PC-3 (cell line): ENCODE measurements at regions not wholly inside any gene's neighbourhood (a gene's known extent, or its start where the extent isn't known, plus 50 kb on each side); places are given as distances from the start of the nearest gene placed in this dataset.

Source experiments
- ATAC-seq: fragments of 200-7000 bp; cut with Tn5 transposase; 2 replicates; pipeline ENCODE4 v1.9.1; 2020; ENCODE audit warnings: mild to moderate bottlenecking, moderate library complexity
- BruUV-seq: library from RNA; stranded (reverse); fragments of 400-500 nt; replicated peaks from 2 replicates; lab custom pipeline; 2021; lab: Mats Ljungman, UMichigan
- CTCF ChIA-PET: fragments of 300-600 bp; sonication (Branson Sonifier 250); formaldehyde crosslinking; loops from one replicate; lab custom pipeline; 2022; ENCODE audit warnings: antibody characterized with exemption; lab: Charles Lee
- POLR2A ChIA-PET: fragments of 300-600 bp; sonication (Branson Sonifier 250); formaldehyde crosslinking; loops from one replicate; lab custom pipeline; 2022; ENCODE audit warnings: antibody characterized with exemption; ENCODE audit not compliant: unreplicated experiment; lab: Charles Lee
- DNase-seq: peaks from one replicate; pipeline ENCODE4 v3.0.0-alpha.2; 2015
- H2AFZ ChIP-seq: fragments of 300-600 bp; sonication (generic); 2 replicates; pipeline ENCODE4 v1.6.0; 2016; ENCODE audit warnings: antibody characterized with exemption, low read length
- H3F3A ChIP-seq: fragments of 300-600 bp; sonication (generic); one replicate; pipeline ENCODE4 v1.6.0; 2017; ENCODE audit warnings: antibody characterized with exemption, low read length, control low read depth, mild to moderate bottlenecking; ENCODE audit not compliant: unreplicated experiment
- H3K27ac ChIP-seq: fragments of 300-600 bp; sonication (generic); 2 replicates; pipeline ENCODE4 v1.5.1; 2016; ENCODE audit warnings: mild to moderate bottlenecking, low read length
- H3K27me3 ChIP-seq: fragments of 300-600 bp; sonication (generic); 2 replicates; pipeline ENCODE4 v1.6.1; 2016; ENCODE audit warnings: low read length, mixed read lengths
- H3K36me3 ChIP-seq: fragments of 300-600 bp; sonication (generic); 2 replicates; pipeline ENCODE4 v1.6.1; 2016; ENCODE audit warnings: low read depth, mixed run types, low read length, mixed read lengths
- H3K4me1 ChIP-seq: fragments of 300-600 bp; sonication (generic); 2 replicates; pipeline ENCODE4 v1.5.1; 2016; ENCODE audit warnings: low read length; ENCODE audit not compliant: insufficient read depth
- H3K4me2 ChIP-seq: fragments of 300-600 bp; sonication (generic); 2 replicates; pipeline ENCODE4 v1.6.0; 2016; ENCODE audit warnings: low read length
- H3K4me3 ChIP-seq: fragments of 300-600 bp; sonication (generic); 2 replicates; pipeline ENCODE4 v1.5.1; 2016; ENCODE audit warnings: mild to moderate bottlenecking, low read length, mixed read lengths
- H3K79me2 ChIP-seq: fragments of 300-600 bp; sonication (generic); 2 replicates; pipeline ENCODE4 v1.6.1; 2017; ENCODE audit warnings: low read length, mixed read lengths
- H3K9ac ChIP-seq: fragments of 300-600 bp; sonication (generic); 2 replicates; pipeline ENCODE4 v1.6.0; 2016; ENCODE audit warnings: mild to moderate bottlenecking, low read length
- H3K9me2 ChIP-seq: fragments of 300-600 bp; sonication (generic); replicated peaks from 2 replicates; pipeline ENCODE4 v1.6.1; 2016; ENCODE audit warnings: mixed run types, low read length, mixed read lengths
- H3K9me3 ChIP-seq: fragments of 300-600 bp; sonication (generic); 2 replicates; pipeline ENCODE4 v1.6.1; 2016; ENCODE audit warnings: low read length, mixed read lengths
- H4K20me1 ChIP-seq: fragments of 300-600 bp; sonication (generic); 2 replicates; pipeline ENCODE4 v1.6.1; 2016; ENCODE audit warnings: low read length, mixed read lengths
- EZH2 ChIP-seq: fragments of 300-600 bp; sonication (generic); IDR thresholded peaks from one replicate; pipeline ENCODE4 v1.6.1; 2017; ENCODE audit warnings: antibody characterized with exemption, mild to moderate bottlenecking, low read length; ENCODE audit not compliant: unreplicated experiment
- EZH2phosphoT487 ChIP-seq: fragments of 300-600 bp; sonication (generic); IDR thresholded peaks from 2 replicates; pipeline ENCODE4 v1.6.1; 2018; ENCODE audit warnings: mild to moderate bottlenecking, antibody characterized with exemption, low read length, borderline replicate concordance
- intact Hi-C: fragments of 100-400 bp; cut with micrococcal nuclease; formaldehyde crosslinking; loops from 2 replicates; pipeline ENCODE4 v1.9.0; 2023
- TF ChIP-seq, protein P1 (sequence below): fragments of 300-600 bp; sonication (generic); conservative IDR thresholded peaks from 2 replicates; pipeline ENCODE4 v1.5.1; 2017; ENCODE audit warnings: antibody characterized with exemption, low read depth, mild to moderate bottlenecking, low read length

DNA sequence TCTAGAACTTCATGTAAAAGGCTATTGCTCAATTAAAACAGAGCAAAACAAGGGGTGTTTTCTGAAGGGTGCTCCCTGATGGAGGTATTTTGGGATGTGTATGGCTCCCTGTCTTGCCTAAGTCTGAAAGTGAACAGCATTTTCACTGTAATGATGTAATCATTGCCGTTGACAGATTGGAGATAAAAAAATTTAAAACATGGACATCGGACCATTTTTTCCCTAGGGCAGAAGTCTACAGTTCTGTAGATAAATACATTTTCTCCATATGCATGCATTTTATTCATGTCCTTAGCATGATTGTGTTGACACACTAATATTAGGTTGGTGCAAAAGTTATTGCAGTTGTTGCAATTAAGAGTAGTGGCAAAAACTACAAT, 85.1 kb upstream of the ATXN1 start:
- Histone ChIP-seq H4K20me1 (no peaks in the 10 kb centered on the region), H3K36me3 (no peaks in the 10 kb centered on the region), H3K4me3 (no peak overlapping the region), H3K79me2 (no peaks in the 10 kb centered on the region), H3K4me2 (no peak overlapping the region), H2AFZ (no peak overlapping the region), H3K27ac (no peak overlapping the region), H3K9me2 (no peaks in the 10 kb centered on the region), H3K9ac (no peak overlapping the region), H3K27me3 (no peaks in the 10 kb centered on the region), H3K9me3 (no peaks in the 10 kb centered on the region), H3K4me1 (peaks cover 28% of the 10 kb centered on the region), H3F3A (peaks cover 7% of the 10 kb centered on the region)
- TF ChIP-seq EZH2 (no peak), EZH2phosphoT487 (no peak)
- TF ChIP-seq, protein P1, sequence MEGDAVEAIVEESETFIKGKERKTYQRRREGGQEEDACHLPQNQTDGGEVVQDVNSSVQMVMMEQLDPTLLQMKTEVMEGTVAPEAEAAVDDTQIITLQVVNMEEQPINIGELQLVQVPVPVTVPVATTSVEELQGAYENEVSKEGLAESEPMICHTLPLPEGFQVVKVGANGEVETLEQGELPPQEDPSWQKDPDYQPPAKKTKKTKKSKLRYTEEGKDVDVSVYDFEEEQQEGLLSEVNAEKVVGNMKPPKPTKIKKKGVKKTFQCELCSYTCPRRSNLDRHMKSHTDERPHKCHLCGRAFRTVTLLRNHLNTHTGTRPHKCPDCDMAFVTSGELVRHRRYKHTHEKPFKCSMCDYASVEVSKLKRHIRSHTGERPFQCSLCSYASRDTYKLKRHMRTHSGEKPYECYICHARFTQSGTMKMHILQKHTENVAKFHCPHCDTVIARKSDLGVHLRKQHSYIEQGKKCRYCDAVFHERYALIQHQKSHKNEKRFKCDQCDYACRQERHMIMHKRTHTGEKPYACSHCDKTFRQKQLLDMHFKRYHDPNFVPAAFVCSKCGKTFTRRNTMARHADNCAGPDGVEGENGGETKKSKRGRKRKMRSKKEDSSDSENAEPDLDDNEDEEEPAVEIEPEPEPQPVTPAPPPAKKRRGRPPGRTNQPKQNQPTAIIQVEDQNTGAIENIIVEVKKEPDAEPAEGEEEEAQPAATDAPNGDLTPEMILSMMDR = no peak
- CTCF ChIA-PET = no interaction called here
- ATAC-seq (no peak), DNase-seq (no peak)
- POLR2A ChIA-PET = no interaction called here
- intact Hi-C loops = loop anchor here (5.0 kb wide), 1 partner anchor 101 kb away; no protein-coding TSS in a partner anchor
- no TSS peak for BruUV-seq

DNA sequence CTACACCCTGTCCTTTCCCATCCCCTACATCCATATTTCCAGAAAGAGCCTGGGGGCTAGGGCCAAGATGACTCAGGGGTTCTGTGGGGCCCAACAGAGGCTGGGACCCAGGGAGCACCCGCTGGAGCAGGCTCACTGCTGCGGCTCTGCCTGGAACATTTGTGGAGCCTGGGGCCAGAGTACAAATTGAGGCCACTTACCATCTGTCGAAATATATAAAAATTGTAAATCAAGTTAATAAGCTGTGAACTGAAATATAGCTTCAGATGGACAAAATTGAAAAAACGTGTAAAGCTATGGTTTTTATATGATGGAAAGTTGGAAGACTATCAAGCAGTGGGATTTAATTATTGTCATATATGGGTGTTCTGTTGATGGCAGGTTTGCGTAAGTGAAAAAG, 82.9 kb upstream of the ATXN1 start:
- no peak for DNase-seq
- H3K79me2 ChIP-seq = no peaks in the 10 kb centered on the region
- no peak overlapping the region for H2AFZ ChIP-seq
- H3K27ac ChIP-seq = no peak overlapping the region
- H3K27me3 ChIP-seq = no peaks in the 10 kb centered on the region
- no peak overlapping the region for H3K9ac ChIP-seq
- BruUV-seq = no TSS peak
- no peak for TF ChIP-seq EZH2
- TF ChIP-seq, protein P1 = no peak
- no peak for TF ChIP-seq EZH2phosphoT487
- peaks cover 5% of the 10 kb centered on the region for H3F3A ChIP-seq
- ChIA-PET POLR2A (no interaction called here), CTCF (no interaction called here)
- no peaks in the 10 kb centered on the region for H4K20me1 ChIP-seq
- intact Hi-C loops = no loop called here
- H3K4me2 ChIP-seq = no peak overlapping the region
- no peak for ATAC-seq
- H3K4me1 ChIP-seq = peaks cover 10% of the 10 kb centered on the region
- no peaks in the 10 kb centered on the region for H3K9me3 ChIP-seq
- no peak overlapping the region for H3K4me3 ChIP-seq
- H3K36me3 ChIP-seq = no peaks in the 10 kb centered on the region
- no peaks in the 10 kb centered on the region for H3K9me2 ChIP-seq

DNA sequence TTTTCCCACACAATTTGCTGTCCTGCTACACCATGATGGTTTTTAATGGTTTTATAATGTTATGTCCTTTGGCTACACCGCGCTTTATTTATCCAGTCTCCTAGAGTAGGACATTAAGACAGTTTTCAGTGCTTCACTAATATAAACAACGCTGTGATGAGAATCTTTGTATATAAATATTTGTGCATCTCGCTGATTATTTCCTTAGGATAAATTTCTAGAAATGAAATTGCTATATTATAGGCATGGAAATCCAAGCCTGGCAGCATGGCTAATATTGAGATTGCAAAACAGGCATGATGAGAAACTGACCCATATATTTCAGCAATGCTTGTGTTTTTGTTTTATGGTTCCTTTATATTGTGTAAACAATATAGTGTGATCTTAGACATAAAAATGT, 81.4 kb upstream of the ATXN1 start:
- H3K4me2 ChIP-seq = no peak overlapping the region
- H4K20me1 ChIP-seq = no peaks in the 10 kb centered on the region
- ChIA-PET POLR2A (no interaction called here), CTCF (no interaction called here)
- no peaks in the 10 kb centered on the region for H3K9me2 ChIP-seq
- H3K4me3 ChIP-seq = no peak overlapping the region
- no peak overlapping the region for H3K9ac ChIP-seq
- no peaks in the 10 kb centered on the region for H3K4me1 ChIP-seq
- H3K27me3 ChIP-seq = no peaks in the 10 kb centered on the region
- no peak overlapping the region for H3K27ac ChIP-seq
- no peaks in the 10 kb centered on the region for H3K79me2 ChIP-seq
- intact Hi-C loops = no loop called here
- no peak overlapping the region for H2AFZ ChIP-seq
- BruUV-seq = no TSS peak
- H3K9me3 ChIP-seq = no peaks in the 10 kb centered on the region
- no peaks in the 10 kb centered on the region for H3F3A ChIP-seq
- no peaks in the 10 kb centered on the region for H3K36me3 ChIP-seq
- TF ChIP-seq, protein P1 = no peak
- TF ChIP-seq EZH2phosphoT487 = no peak
- no peak for TF ChIP-seq EZH2
- no peak for DNase-seq
- no peak for ATAC-seq
